Lung (tissue), 11 donors: ENCODE measurements at regions not wholly inside any gene's neighbourhood (a gene's known extent, or its start where the extent isn't known, plus 50 kb on each side); places are given as distances from the start of the nearest gene placed in this dataset.

Experiments
- ATAC-seq: fragments of 200-7000 bp; cut with Tn5 transposase; one replicate; pipeline ENCODE4 v1.9.1; 2020; ENCODE audit warnings: moderate number of reproducible peaks; ENCODE audit not compliant: insufficient read depth, low FRiP score
- DNase-seq, 3 donors: peaks; one replicate each; pipeline ENCODE4 v3.0.0-alpha.2; 2013 to 2017
- H3K27ac ChIP-seq, 2 donors: one replicate each; pipeline ENCODE4 v1.5.1; 2013; ENCODE audit warnings: mild to moderate bottlenecking in 2 of 2, moderate library complexity in 2 of 2, control low read depth in 1 of 2, inconsistent platforms in 1 of 2, low read depth in 1 of 2, low read length in 1 of 2
- H3K27me3 ChIP-seq, 3 donors: one replicate each; pipeline ENCODE4 v1.5.1; 2013; ENCODE audit warnings: low read length in 2 of 3; ENCODE audit not compliant: control insufficient read depth in 3 of 3, insufficient read depth in 3 of 3
- H3K36me3 ChIP-seq, 4 donors: one replicate each; pipeline ENCODE4 v1.5.1; 2013; ENCODE audit warnings: low read length in 4 of 4, mild to moderate bottlenecking in 1 of 4, moderate library complexity in 1 of 4; ENCODE audit not compliant: control insufficient read depth in 4 of 4, insufficient read depth in 4 of 4
- H3K4me1 ChIP-seq, 5 donors: one replicate each; pipeline ENCODE4 v1.5.1; 2013; ENCODE audit warnings: low read length in 5 of 5, mild to moderate bottlenecking in 2 of 5, moderate library complexity in 1 of 5; ENCODE audit not compliant: control insufficient read depth in 5 of 5, insufficient read depth in 5 of 5
- H3K4me3 ChIP-seq: one replicate; pipeline ENCODE4 v1.5.1; 2013; ENCODE audit warnings: mild to moderate bottlenecking, control low read depth, moderate library complexity
- H3K9ac ChIP-seq, 2 donors: one replicate each; pipeline ENCODE4 v1.5.1; 2013; ENCODE audit warnings: low read length in 2 of 2, control low read depth in 1 of 2; ENCODE audit not compliant: insufficient read depth in 1 of 2
- H3K9me3 ChIP-seq, 4 donors: one replicate each; pipeline ENCODE4 v1.5.1; 2013; ENCODE audit warnings: low read length in 3 of 4, mild to moderate bottlenecking in 1 of 4, moderate library complexity in 1 of 4; ENCODE audit not compliant: control insufficient read depth in 4 of 4, insufficient read depth in 3 of 4
- WGBS, 2 donors: extraction: QIAGEN DNeasy Blood & Tissue Kit; methylation state at CpG; one replicate each; pipeline ENCODE4 v1.1.7; 2013; 5-methylcytosine and 5-hydroxymethylcytosine counted together
- TF ChIP-seq, protein P1 (sequence below): IDR thresholded peaks from 2 replicates; pipeline ENCODE4 v1.5.1; 2012; ENCODE audit warnings: mild to moderate bottlenecking; ENCODE audit errors: control extremely low read depth, extremely low read depth
- donor health status: control.
- donor health status: control.
- donor health status: Bipolar disorder and iron deficiency.
- donor health status: healthy.
- donor health status: DM: yes; HTN: yes; CAD: no.

DNA sequence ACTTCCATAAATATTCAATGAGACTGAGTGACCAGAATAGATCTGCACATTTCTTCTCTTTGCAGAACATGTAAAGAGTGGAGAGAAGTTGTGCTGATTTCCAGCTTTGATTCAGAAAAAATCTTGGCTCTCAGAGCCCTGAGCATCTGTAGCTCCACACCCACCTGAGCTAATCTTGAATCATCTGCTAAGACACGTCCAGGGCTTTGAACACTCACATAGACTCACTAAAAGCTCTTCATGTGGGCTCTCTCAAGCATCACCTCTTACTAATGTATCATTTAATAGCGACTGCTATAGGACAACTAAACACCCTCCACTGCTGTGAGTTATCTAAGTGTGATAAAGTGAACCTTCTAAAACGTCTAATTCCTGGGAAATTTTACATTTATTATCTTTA is 147.7 kb upstream of the GRIA3 start:
- DNase-seq, result no peak
- TF ChIP-seq, protein P1, sequence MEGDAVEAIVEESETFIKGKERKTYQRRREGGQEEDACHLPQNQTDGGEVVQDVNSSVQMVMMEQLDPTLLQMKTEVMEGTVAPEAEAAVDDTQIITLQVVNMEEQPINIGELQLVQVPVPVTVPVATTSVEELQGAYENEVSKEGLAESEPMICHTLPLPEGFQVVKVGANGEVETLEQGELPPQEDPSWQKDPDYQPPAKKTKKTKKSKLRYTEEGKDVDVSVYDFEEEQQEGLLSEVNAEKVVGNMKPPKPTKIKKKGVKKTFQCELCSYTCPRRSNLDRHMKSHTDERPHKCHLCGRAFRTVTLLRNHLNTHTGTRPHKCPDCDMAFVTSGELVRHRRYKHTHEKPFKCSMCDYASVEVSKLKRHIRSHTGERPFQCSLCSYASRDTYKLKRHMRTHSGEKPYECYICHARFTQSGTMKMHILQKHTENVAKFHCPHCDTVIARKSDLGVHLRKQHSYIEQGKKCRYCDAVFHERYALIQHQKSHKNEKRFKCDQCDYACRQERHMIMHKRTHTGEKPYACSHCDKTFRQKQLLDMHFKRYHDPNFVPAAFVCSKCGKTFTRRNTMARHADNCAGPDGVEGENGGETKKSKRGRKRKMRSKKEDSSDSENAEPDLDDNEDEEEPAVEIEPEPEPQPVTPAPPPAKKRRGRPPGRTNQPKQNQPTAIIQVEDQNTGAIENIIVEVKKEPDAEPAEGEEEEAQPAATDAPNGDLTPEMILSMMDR, result no peak
- WGBS, 2 donors, result 34 to 57% methylated on average over 3 of the region's 3 CpGs

DNA sequence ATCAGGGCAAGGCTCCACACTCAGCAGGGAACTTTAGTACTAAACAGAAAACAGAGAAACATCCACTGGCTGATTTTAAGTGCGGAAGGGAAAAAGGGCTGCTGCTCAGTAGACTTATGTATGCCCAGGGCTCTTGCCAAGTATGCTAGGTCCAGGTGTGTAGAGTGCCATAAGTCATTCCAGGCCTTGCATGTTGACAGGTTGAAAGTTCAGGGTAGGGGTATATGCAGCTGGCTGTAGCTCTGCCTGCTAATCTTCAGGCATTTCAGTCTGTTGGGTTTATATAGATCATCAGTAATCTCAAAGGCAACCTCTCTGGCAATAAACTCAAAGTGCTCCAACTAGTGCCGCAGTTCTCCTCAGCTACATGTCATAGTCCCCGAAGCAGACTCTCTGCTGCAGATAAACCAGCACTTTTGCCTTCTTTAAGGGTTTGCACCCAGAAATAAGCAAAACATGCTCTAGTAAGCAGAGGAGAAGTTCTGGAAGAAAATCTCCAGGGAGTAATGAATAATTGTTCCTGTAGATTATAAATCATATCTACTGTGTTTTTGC is 134.9 kb upstream of the GRIA3 start:
- Histone ChIP-seq H3K27me3 (no peaks in the 10 kb centered on the region), H3K9ac (no peak overlapping the region), H3K36me3 (no peaks in the 10 kb centered on the region), H3K9me3 (no peaks in the 10 kb centered on the region), H3K27ac (no peak overlapping the region), H3K4me1 (no peaks in the 10 kb centered on the region), H3K4me3 (no peak overlapping the region)
- ATAC-seq (no peak), DNase-seq (peak in 1 of 3 donors; percentile 11)
- TF ChIP-seq, protein P1, result no peak
- WGBS, 2 donors, result 78 to 88% methylated on average over 3 of the region's 3 CpGs

More for the DNA sequence above, 147.7 kb upstream of the GRIA3 start:
- H3K9ac ChIP-seq, result no peak overlapping the region
- no peaks in the 10 kb centered on the region for H3K36me3 ChIP-seq
- H3K4me1 ChIP-seq, result no peaks in the 10 kb centered on the region
- H3K27ac ChIP-seq, result no peak overlapping the region
- ATAC-seq, result no peak
- H3K9me3 ChIP-seq, result no peaks in the 10 kb centered on the region
- no peak overlapping the region for H3K4me3 ChIP-seq
- no peaks in the 10 kb centered on the region for H3K27me3 ChIP-seq

DNA sequence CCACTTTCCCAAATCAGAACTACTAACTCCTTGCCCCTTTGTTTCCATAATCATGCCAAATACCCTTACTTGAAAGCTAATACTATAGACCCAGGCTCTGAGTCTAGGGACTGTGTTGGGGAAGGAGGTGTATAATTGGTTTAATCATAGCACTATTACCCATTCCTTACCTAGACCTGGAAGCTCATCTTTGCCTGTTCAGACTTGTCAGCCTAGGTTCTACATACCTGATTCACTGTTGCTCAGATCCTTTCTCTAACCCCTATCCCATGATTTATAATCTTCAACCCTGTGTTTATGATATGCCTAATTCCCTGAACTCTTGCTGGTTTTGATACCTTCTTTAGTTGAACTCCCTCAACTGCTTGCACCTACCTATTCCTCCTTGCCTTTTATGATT is 123.1 kb upstream of the GRIA3 start:
- H3K27me3 ChIP-seq, result no peaks in the 10 kb centered on the region
- H3K36me3 ChIP-seq, result no peaks in the 10 kb centered on the region
- no peak for DNase-seq
- TF ChIP-seq, protein P1, result no peak
- no peak for ATAC-seq
- H3K9me3 ChIP-seq, result no peaks in the 10 kb centered on the region
- H3K4me3 ChIP-seq, result no peak overlapping the region
- no peak overlapping the region for H3K27ac ChIP-seq
- H3K4me1 ChIP-seq, result no peaks in the 10 kb centered on the region
- no peak overlapping the region for H3K9ac ChIP-seq

DNA sequence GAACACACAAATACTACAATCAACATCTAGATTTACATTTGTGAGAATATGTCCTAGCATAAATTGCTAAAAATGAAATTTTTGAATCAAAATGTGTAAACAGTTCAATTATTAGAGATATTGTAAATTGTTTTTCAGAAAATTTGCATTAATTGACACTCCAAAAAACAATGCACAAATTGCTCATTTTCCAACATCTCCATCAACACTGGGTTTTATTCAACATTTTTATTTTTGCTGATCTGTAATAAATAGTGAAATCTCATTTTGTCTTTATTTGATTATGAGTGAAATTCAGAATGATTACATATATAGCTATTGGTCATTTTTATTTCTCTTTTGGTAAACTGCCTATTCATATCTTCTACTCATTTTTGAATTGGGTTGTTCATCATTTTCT is 120.0 kb upstream of the GRIA3 start:
- H3K36me3 ChIP-seq, result no peaks in the 10 kb centered on the region
- TF ChIP-seq, protein P1, result no peak
- no peak overlapping the region for H3K4me3 ChIP-seq
- no peak for ATAC-seq
- H3K9me3 ChIP-seq, result no peaks in the 10 kb centered on the region
- no peak overlapping the region for H3K9ac ChIP-seq
- no peaks in the 10 kb centered on the region for H3K27me3 ChIP-seq
- no peak overlapping the region for H3K27ac ChIP-seq
- no peaks in the 10 kb centered on the region for H3K4me1 ChIP-seq
- no peak for DNase-seq
